Neural cell (in vitro differentiated cells): ENCODE measurements at regions not wholly inside any gene's neighbourhood (a gene's known extent, or its start where the extent isn't known, plus 50 kb on each side); places are given as distances from the start of the nearest gene placed in this dataset.

Experiments
- H2AFZ ChIP-seq: fragments of 200-600, 300-800 bp; sonication (generic), shearing (Covaris generic); 2 replicates; pipeline ENCODE4 v1.6.0; 2014; ENCODE audit warnings: low read depth, mild to moderate bottlenecking, antibody characterized with exemption, low read length, moderate library complexity
- H3F3A ChIP-seq: fragments of 200-600 bp; shearing (Covaris generic); 2 replicates; pipeline ENCODE4 v1.6.1; 2016; ENCODE audit warnings: mild to moderate bottlenecking, moderate library complexity, mixed read lengths, antibody characterized with exemption, low read length; ENCODE audit not compliant: insufficient read depth, poor library complexity, severe bottlenecking
- H3K27ac ChIP-seq: fragments of 200-600, 300-800 bp; sonication (generic), shearing (Covaris generic); 2 replicates; pipeline ENCODE4 v1.5.1; 2014; ENCODE audit warnings: mild to moderate bottlenecking, low read length, moderate library complexity
- H3K27me3 ChIP-seq: fragments of 300-800, 200-600 bp; sonication (generic), shearing (Covaris generic); 2 replicates; pipeline ENCODE4 v1.6.0; 2014; ENCODE audit warnings: mild to moderate bottlenecking, low read depth, low read length, moderate library complexity; ENCODE audit not compliant: insufficient read depth
- H3K36me3 ChIP-seq: fragments of 300-800, 200-600 bp; sonication (generic), shearing (Covaris generic); 2 replicates; pipeline ENCODE4 v1.5.1; 2014; ENCODE audit warnings: mild to moderate bottlenecking, antibody characterized with exemption, low read length, moderate library complexity; ENCODE audit not compliant: insufficient read depth
- H3K4me2 ChIP-seq: fragments of 300-800, 200-600 bp; sonication (generic), shearing (Covaris generic); 2 replicates; pipeline ENCODE4 v1.6.0; 2014; ENCODE audit warnings: mild to moderate bottlenecking, low read length
- H3K4me3 ChIP-seq: fragments of 300-800, 200-600 bp; sonication (generic), shearing (Covaris generic); 2 replicates; pipeline ENCODE4 v1.5.1; 2014; ENCODE audit warnings: mild to moderate bottlenecking, low read length, moderate library complexity
- H3K79me2 ChIP-seq: fragments of 200-600 bp; shearing (Covaris generic); replicated peaks from 2 replicates; pipeline ENCODE4 v1.6.0; 2014; ENCODE audit warnings: mild to moderate bottlenecking, low read length, moderate library complexity; ENCODE audit not compliant: insufficient read depth
- H3K9ac ChIP-seq: fragments of 300-800, 200-600 bp; sonication (generic), shearing (Covaris generic); 2 replicates; pipeline ENCODE4 v1.6.1; 2016; ENCODE audit warnings: mild to moderate bottlenecking, low read length, mixed read lengths
- H3K9me2 ChIP-seq: fragments of 200-600 bp; shearing (Covaris generic); 2 replicates; pipeline ENCODE4 v1.6.1; 2016; ENCODE audit warnings: mild to moderate bottlenecking, low read length, mixed read lengths; ENCODE audit not compliant: insufficient read depth
- H3K9me3 ChIP-seq: fragments of 200-600, 300-800 bp; sonication (generic), shearing (Covaris generic); 2 replicates; pipeline ENCODE4 v1.6.1; 2016; ENCODE audit warnings: mild to moderate bottlenecking, mixed run types, low read length, moderate library complexity, mixed read lengths
- H4K20me1 ChIP-seq: fragments of 200-600 bp; shearing (Covaris generic); 2 replicates; pipeline ENCODE4 v1.6.1; 2016; ENCODE audit warnings: mild to moderate bottlenecking, mixed run types; ENCODE audit not compliant: insufficient read depth
- CTCF ChIP-seq: fragments of 450-650 bp; IDR thresholded peaks from 2 replicates; pipeline ENCODE4 v1.5.1; 2014; ENCODE audit warnings: antibody characterized with exemption, mild to moderate bottlenecking, moderate library complexity; ENCODE audit not compliant: poor library complexity, severe bottlenecking
- EP300 ChIP-seq: fragments of 450-650 bp; conservative IDR thresholded peaks from 2 replicates; pipeline ENCODE4 v1.6.1; 2014; ENCODE audit warnings: antibody characterized with exemption, mild to moderate bottlenecking, moderate library complexity; ENCODE audit not compliant: poor library complexity, severe bottlenecking
- EZH2 ChIP-seq: fragments of 200-600, 300-800 bp; shearing (Covaris generic), sonication (generic); IDR thresholded peaks from 2 replicates; pipeline ENCODE4 v1.6.1; 2014; ENCODE audit warnings: antibody characterized with exemption, low read length, borderline replicate concordance, mild to moderate bottlenecking; ENCODE audit not compliant: insufficient read depth, poor library complexity, severe bottlenecking
- MXI1 ChIP-seq: fragments of 450-650 bp; conservative IDR thresholded peaks from 2 replicates; pipeline ENCODE4 v1.6.1; 2014; ENCODE audit warnings: antibody characterized with exemption, mild to moderate bottlenecking; ENCODE audit not compliant: poor library complexity, severe bottlenecking
- POLR2AphosphoS5 ChIP-seq: IDR thresholded peaks from 2 replicates; pipeline ENCODE4 v1.6.1; 2012
- RAD21 ChIP-seq: fragments of 450-650 bp; conservative IDR thresholded peaks from 2 replicates; pipeline ENCODE4 v1.6.1; 2014; ENCODE audit warnings: antibody characterized with exemption, mild to moderate bottlenecking, moderate library complexity
- REST ChIP-seq: IDR thresholded peaks from 2 replicates; pipeline ENCODE4 v1.6.1; 2012; ENCODE audit warnings: borderline replicate concordance
- SMC3 ChIP-seq: fragments of 450-650 bp; conservative IDR thresholded peaks from 2 replicates; pipeline ENCODE4 v1.6.1; 2014; ENCODE audit warnings: antibody characterized with exemption, mild to moderate bottlenecking, moderate library complexity; ENCODE audit not compliant: poor library complexity
- TAF1 ChIP-seq: IDR thresholded peaks from 2 replicates; pipeline ENCODE4 v1.6.1; 2012; ENCODE audit warnings: low read depth

- no peak for TF ChIP-seq POLR2AphosphoS5
- no peak for TF ChIP-seq MXI1
- no peak for TF ChIP-seq RAD21
- TF ChIP-seq EP300, result no peak
- no peak for TF ChIP-seq EZH2
- TF ChIP-seq TAF1, result no peak
- no peak for TF ChIP-seq CTCF
- TF ChIP-seq REST, result no peak
- no peak for TF ChIP-seq SMC3
- H3K9me3 ChIP-seq, result no peaks in the 10 kb centered on the region
Measured at GRCh38 chr1:34303218-34303617, 126.5 kb downstream of the C1orf94 start.

GRCh38 chr1:34306568-34306967, 129.9 kb downstream of the C1orf94 start:
- H3K27me3 ChIP-seq, result no peaks in the 10 kb centered on the region
- no peak for TF ChIP-seq POLR2AphosphoS5
- TF ChIP-seq REST, result no peak
- H3K36me3 ChIP-seq, result no peaks in the 10 kb centered on the region
- no peak overlapping the region for H3K4me3 ChIP-seq
- no peak overlapping the region for H2AFZ ChIP-seq
- H3F3A ChIP-seq, result no peaks in the 10 kb centered on the region
- no peaks in the 10 kb centered on the region for H3K9me3 ChIP-seq
- H3K4me2 ChIP-seq, result no peak overlapping the region
- H3K9ac ChIP-seq, result no peak overlapping the region
- H4K20me1 ChIP-seq, result no peaks in the 10 kb centered on the region
- H3K79me2 ChIP-seq, result no peaks in the 10 kb centered on the region
- H3K27ac ChIP-seq, result no peak overlapping the region
- no peaks in the 10 kb centered on the region for H3K9me2 ChIP-seq

More at GRCh38 chr1:34303218-34303617, 126.5 kb downstream of the C1orf94 start:
- no peaks in the 10 kb centered on the region for H3K27me3 ChIP-seq
- H3K4me3 ChIP-seq, result no peak overlapping the region
- no peak overlapping the region for H3K9ac ChIP-seq
- no peaks in the 10 kb centered on the region for H3K79me2 ChIP-seq
- no peak overlapping the region for H3K4me2 ChIP-seq
- no peaks in the 10 kb centered on the region for H3F3A ChIP-seq
- no peaks in the 10 kb centered on the region for H3K9me2 ChIP-seq
- H3K36me3 ChIP-seq, result no peaks in the 10 kb centered on the region
- H4K20me1 ChIP-seq, result no peaks in the 10 kb centered on the region
- H3K27ac ChIP-seq, result no peak overlapping the region
- H2AFZ ChIP-seq, result no peak overlapping the region
